ENCODE measurements at regions not wholly inside any gene's neighbourhood (a gene's known extent, or its start where the extent isn't known, plus 50 kb on each side); places are given as distances from the start of the nearest gene placed in this dataset.

DNA sequence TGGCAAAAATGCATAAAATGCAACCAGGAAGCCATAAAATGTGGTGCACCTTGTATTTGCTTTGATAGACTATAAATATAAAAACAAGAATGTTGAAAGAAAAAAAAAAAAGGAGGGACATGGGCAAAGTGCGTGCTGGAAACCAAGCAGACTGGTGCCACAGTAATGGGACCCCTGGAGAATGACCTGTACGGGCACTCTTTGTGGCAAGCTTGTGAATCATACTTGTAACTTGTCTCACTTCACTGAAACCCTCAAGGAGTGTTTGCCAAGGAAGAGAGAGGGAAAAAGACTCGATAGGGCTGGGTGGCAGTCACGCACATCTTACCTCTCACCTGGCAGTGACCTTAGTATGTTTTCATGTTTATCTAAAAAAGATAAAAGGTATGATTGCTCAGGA lies 1183.6 kb downstream of the GATA3 start:
- no peak overlapping the region for H3K4me2 ChIP-seq (ENCODE audit: low read length)
- no peaks in the 10 kb centered on the region for H4K20me1 ChIP-seq (ENCODE audit: insufficient read depth)
- H3K79me2 ChIP-seq (ENCODE audit: insufficient read depth, low read length) = no peaks in the 10 kb centered on the region
- H3K27ac ChIP-seq (ENCODE audit: low read depth, low read length) = no peak overlapping the region
- CTCF ChIA-PET = no interaction called here
- intact Hi-C loops (cut with micrococcal nuclease) = no loop called here
- H3K27me3 ChIP-seq (ENCODE audit: insufficient read depth, low read length) = no peaks in the 10 kb centered on the region
- no peak overlapping the region for H2AFZ ChIP-seq (ENCODE audit: low read depth, low read length, poor library complexity, severe bottlenecking)
- no peak for ATAC-seq
- no TSS peak for BruUV-seq (replicated peaks)
- no peaks in the 10 kb centered on the region for H3K9me2 ChIP-seq (ENCODE audit: insufficient read depth)
- no peaks in the 10 kb centered on the region for H3K4me1 ChIP-seq (ENCODE audit: control insufficient read depth in 1 of 2, insufficient read depth in 2 of 2, low read length in 2 of 2)
- H3K36me3 ChIP-seq (ENCODE audit: control insufficient read depth in 1 of 2, insufficient read depth in 2 of 2, low read length in 2 of 2) = no peaks in the 10 kb centered on the region
- H3K9me3 ChIP-seq (ENCODE audit: control insufficient read depth in 1 of 2, insufficient read depth in 1 of 2, low read depth in 1 of 2, low read length in 2 of 2) = peaks cover 4 to 6% of the 10 kb centered on the region in 2 experiments; a peak in 1 of 4 replicates
- RAD21 ChIA-PET (ENCODE audit: low non-redundant PET in 1 of 2, low total read pairs in 2 of 2, uncharacterized antibody in 2 of 2, unreplicated experiment in 2 of 2) = no interaction called here
- POLR2A ChIA-PET = no interaction called here
- H3K4me3 ChIP-seq (replicated peaks in 1 of 2; ENCODE audit: low read depth in 1 of 2, low read length in 2 of 2) = no peak overlapping the region
- DNase-seq (ENCODE audit: low read depth, low spot score) = no peak
- TF ChIP-seq FOSL1 (IDR thresholded peaks at IDR 0.05; ENCODE audit: low read depth) = no peak
- H3K9ac ChIP-seq (ENCODE audit: low read length) = no peak overlapping the region

GRCh38 chr10:9239298-9239697 lies 1184.8 kb downstream of the GATA3 start:
- ChIA-PET RAD21 (ENCODE audit: low non-redundant PET in 1 of 2, low total read pairs in 2 of 2, uncharacterized antibody in 2 of 2, unreplicated experiment in 2 of 2) (no interaction called here), CTCF (no interaction called here), POLR2A (no interaction called here)
- no peaks in the 10 kb centered on the region for H3K79me2 ChIP-seq (ENCODE audit: insufficient read depth, low read length)
- H3K27me3 ChIP-seq (ENCODE audit: insufficient read depth, low read length) = no peaks in the 10 kb centered on the region
- no peak for TF ChIP-seq ZFX (IDR thresholded peaks at IDR 0.05)
- TF ChIP-seq SRF (IDR thresholded peaks at IDR 0.05; ENCODE audit: low read depth) = no peak
- no peak for TF ChIP-seq CBX3 (IDR thresholded peaks at IDR 0.05; ENCODE audit: low read depth)
- no peak for TF ChIP-seq TCF7L2 (IDR thresholded peaks at IDR 0.05; ENCODE audit: borderline replicate concordance, extremely low read depth, insufficient read depth, insufficient read length)
- no peak for TF ChIP-seq ELF1 (IDR thresholded peaks at IDR 0.05; ENCODE audit: borderline replicate concordance, low read depth)
- TF ChIP-seq, protein P1, sequence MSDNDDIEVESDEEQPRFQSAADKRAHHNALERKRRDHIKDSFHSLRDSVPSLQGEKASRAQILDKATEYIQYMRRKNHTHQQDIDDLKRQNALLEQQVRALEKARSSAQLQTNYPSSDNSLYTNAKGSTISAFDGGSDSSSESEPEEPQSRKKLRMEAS (IDR thresholded peaks at IDR 0.05) = no peak
- TF ChIP-seq EZH2 (IDR thresholded peaks at IDR 0.05) = no peak
- peaks cover 4 to 6% of the 10 kb centered on the region in 2 experiments; a peak in 1 of 4 replicates for H3K9me3 ChIP-seq (ENCODE audit: control insufficient read depth in 1 of 2, insufficient read depth in 1 of 2, low read depth in 1 of 2, low read length in 2 of 2)
- DNase-seq (ENCODE audit: low read depth, low spot score) = no peak
- no peaks in the 10 kb centered on the region for H3K9me2 ChIP-seq (ENCODE audit: insufficient read depth)
- no peaks in the 10 kb centered on the region for H4K20me1 ChIP-seq (ENCODE audit: insufficient read depth)
- BruUV-seq (replicated peaks) = no TSS peak
- no peak overlapping the region for H3K9ac ChIP-seq (ENCODE audit: low read length)
- no peak overlapping the region for H3K4me2 ChIP-seq (ENCODE audit: low read length)
- no peak overlapping the region for H2AFZ ChIP-seq (ENCODE audit: low read depth, low read length, poor library complexity, severe bottlenecking)
- no peak overlapping the region for H3K4me3 ChIP-seq (replicated peaks in 1 of 2; ENCODE audit: low read depth in 1 of 2, low read length in 2 of 2)
- H3K27ac ChIP-seq (ENCODE audit: low read depth, low read length) = no peak overlapping the region
- no peaks in the 10 kb centered on the region for H3K4me1 ChIP-seq (ENCODE audit: control insufficient read depth in 1 of 2, insufficient read depth in 2 of 2, low read length in 2 of 2)
- no peaks in the 10 kb centered on the region for H3K36me3 ChIP-seq (ENCODE audit: control insufficient read depth in 1 of 2, insufficient read depth in 2 of 2, low read length in 2 of 2)
- no peak for ATAC-seq
- intact Hi-C loops (cut with micrococcal nuclease) = no loop called here

Measured in HCT116 (cell line).